K562 (cell line): ENCODE measurements at regions not wholly inside any gene's neighbourhood (a gene's known extent, or its start where the extent isn't known, plus 50 kb on each side); places are given as distances from the start of the nearest gene placed in this dataset.

ENCODE experiments used
- ATAC-seq: fragments of 200-7000 bp; cut with Tn5 transposase; 3 replicates; pipeline ENCODE4 v1.9.1; 2020; ENCODE audit warnings: moderate library complexity
- BruUV-seq: library from RNA; stranded (reverse); fragments of 400-500 nt; replicated peaks from 2 replicates; lab custom pipeline; 2021; lab: Mats Ljungman, UMichigan
- CTCF ChIA-PET: fragments of 300-600 bp; formaldehyde crosslinking; extraction: SDS; loops from one replicate; lab custom pipeline; 2021; ENCODE audit warnings: low intra/inter-chr PET ratio; lab: Yijun Ruan, JAX
- POLR2A ChIA-PET: fragments of 300-600, 350-650 bp; sonication (Branson Sonifier 250); formaldehyde crosslinking; extraction: SDS; loops from one replicate; lab custom pipeline; 2021; ENCODE audit warnings: antibody characterized with exemption, inconsistent platforms; lab: Yijun Ruan, JAX
- DNase-seq, 4 experiments: peaks; one replicate each; pipeline versions ENCODE4 v3.0.0 to v3.0.0-alpha.2; 2011 to 2018; ENCODE audit warnings: low spot score in 3 of 4, mixed read lengths in 3 of 4; ENCODE audit errors: extremely low read depth in 1 of 4
- FAIRE-seq: peaks from 2 replicates; lab custom pipeline; 2011; peaks lifted over from hg19 to GRCh38; lab: Jason Lieb, UNC
- H2AFZ ChIP-seq: 2 replicates; pipeline ENCODE4 v1.6.0; 2011; ENCODE audit warnings: low read depth, low read length, control low read depth, inconsistent platforms
- H3K27ac ChIP-seq: fragments of 200-600 bp; 3 replicates; pipeline ENCODE4 v1.8.0; 2011; ENCODE audit warnings: low read depth, mild to moderate bottlenecking, control low read depth, inconsistent platforms, low read length, moderate library complexity, mixed read lengths; ENCODE audit errors: extremely low read depth
- H3K27me3 ChIP-seq, 2 experiments: fragments of 300-600 bp in 1 of 2; 2 replicates in 1 of 2; 3 replicates in 1 of 2; pipeline versions ENCODE4 v1.6.0 to v1.8.0; 2011; ENCODE audit warnings: inconsistent platforms in 2 of 2, low read length in 2 of 2, mild to moderate bottlenecking in 1 of 2, mixed read lengths in 1 of 2, moderate library complexity in 1 of 2; ENCODE audit not compliant: control insufficient read depth in 2 of 2, insufficient read depth in 2 of 2
- H3K36me3 ChIP-seq: fragments of 300-600 bp; 3 replicates; pipeline ENCODE4 v1.8.0; 2011; ENCODE audit warnings: mild to moderate bottlenecking, low read length, inconsistent platforms; ENCODE audit not compliant: control insufficient read depth, insufficient read depth
- H3K4me1 ChIP-seq, 2 experiments: fragments of 200-600 bp in 1 of 2; replicated peaks in 1 of 2; 2 replicates in 1 of 2; 3 replicates in 1 of 2; pipeline versions ENCODE4 v1.5.1 to v1.8.0; 2011; ENCODE audit warnings: inconsistent platforms in 2 of 2, low read length in 2 of 2, mild to moderate bottlenecking in 1 of 2, mixed read lengths in 1 of 2, moderate library complexity in 1 of 2; ENCODE audit not compliant: control insufficient read depth in 2 of 2, insufficient read depth in 2 of 2
- H3K4me2 ChIP-seq: 2 replicates; pipeline ENCODE4 v1.6.1; 2011; ENCODE audit warnings: low read length, control low read depth, inconsistent platforms, mixed read lengths; ENCODE audit not compliant: insufficient read depth
- H3K4me3 ChIP-seq: fragments of 200-600 bp; sonication (generic), shearing (Covaris generic); 2 replicates; pipeline ENCODE4 v1.5.1; 2016; ENCODE audit warnings: control low read depth, inconsistent platforms
- H3K79me2 ChIP-seq: fragments of 200-600 bp; 3 replicates; pipeline ENCODE4 v1.8.0; 2011; ENCODE audit warnings: low read length, inconsistent platforms; ENCODE audit not compliant: control insufficient read depth, insufficient read depth
- H3K9ac ChIP-seq, 2 experiments: 2 replicates each; pipeline versions ENCODE4 v1.6.0 to v1.6.1; 2011; ENCODE audit warnings: low read depth in 2 of 2, low read length in 2 of 2, control low read depth in 1 of 2, inconsistent platforms in 1 of 2, mild to moderate bottlenecking in 1 of 2, mixed read lengths in 1 of 2; ENCODE audit not compliant: insufficient read depth in 1 of 2
- H3K9me1 ChIP-seq: one replicate; pipeline ENCODE4 v1.6.0; 2011; ENCODE audit warnings: inconsistent platforms, mild to moderate bottlenecking, low read length, moderate library complexity; ENCODE audit not compliant: control insufficient read depth, insufficient read depth
- H3K9me3 ChIP-seq: replicated peaks from 2 replicates; pipeline ENCODE4 v1.5.1; 2011; ENCODE audit warnings: low read depth, low read length, inconsistent platforms; ENCODE audit not compliant: control insufficient read depth, insufficient read depth
- H4K20me1 ChIP-seq: replicated peaks from 2 replicates; pipeline ENCODE4 v1.6.1; 2011; ENCODE audit warnings: low read length, inconsistent platforms, mixed read lengths; ENCODE audit not compliant: control insufficient read depth, insufficient read depth
- CBFA2T2 ChIP-seq: fragments of 450-650 bp; conservative IDR thresholded peaks from 2 replicates; pipeline ENCODE4 v1.6.1; 2017; ENCODE audit warnings: mild to moderate bottlenecking
- CEBPB ChIP-seq: fragments of 450-650 bp; IDR thresholded peaks from 2 replicates; pipeline ENCODE4 v1.6.1; 2016; ENCODE audit warnings: missing genetic modification characterization, missing compliant biosample characterization
- EP300 ChIP-seq: IDR thresholded peaks from 2 replicates; pipeline ENCODE4 v1.6.1; 2012; ENCODE audit warnings: low read length, improper control_type of control experiment
- FOXM1 ChIP-seq, 2 experiments: fragments of 450-650 bp in 1 of 2; sonication (generic) in 1 of 2; formaldehyde crosslinking in 1 of 2; IDR thresholded peaks; 2 replicates each; pipeline versions ENCODE4 v1.6.1 to v1.9.0; 2017 to 2022; ENCODE audit warnings: low read depth in 2 of 2, mild to moderate bottlenecking in 2 of 2, missing genetic modification reagents in 1 of 2, moderate library complexity in 1 of 2
- HLTF ChIP-seq: fragments of 450-650 bp; IDR thresholded peaks from 2 replicates; pipeline ENCODE4 v1.6.1; 2016
- KAT2B ChIP-seq: IDR thresholded peaks from one replicate; pipeline ENCODE4 v1.6.1; 2012; ENCODE audit warnings: low read depth, mild to moderate bottlenecking, control low read depth, inconsistent platforms, low read length, moderate library complexity
- MEIS2 ChIP-seq: fragments of 450-650 bp; IDR thresholded peaks from 2 replicates; pipeline ENCODE4 v1.6.1; 2014; ENCODE audit warnings: mild to moderate bottlenecking; ENCODE audit not compliant: partially characterized antibody
- NCOR1 ChIP-seq: fragments of 450-650 bp; IDR thresholded peaks from 2 replicates; pipeline ENCODE4 v1.6.1; 2016; ENCODE audit warnings: mild to moderate bottlenecking, moderate library complexity
- NR2C2 ChIP-seq, 2 experiments: fragments of 200-800 bp in 1 of 2; sonication (Bioruptor generic) in 1 of 2; sonication (generic) in 1 of 2; formaldehyde crosslinking in 1 of 2; IDR thresholded peaks; 2 replicates each; pipeline versions ENCODE4 v1.6.1 to v1.8.0; 2016 to 2022; ENCODE audit warnings: mild to moderate bottlenecking in 1 of 2, missing compliant biosample characterization in 1 of 2, missing genetic modification characterization in 1 of 2, missing genetic modification reagents in 1 of 2
- RBM39 ChIP-seq: fragments of 200-400 bp; formaldehyde crosslinking; optimal IDR thresholded peaks from 2 replicates; pipeline ENCODE3; 2018; ENCODE audit warnings: low read depth, low read length
- SAFB2 ChIP-seq: fragments of 200-400 bp; formaldehyde crosslinking; IDR thresholded peaks from 2 replicates; pipeline ENCODE4 v1.6.1; 2018; ENCODE audit warnings: borderline replicate concordance, low read length, low read depth, moderate library complexity; ENCODE audit not compliant: severe bottlenecking
- TAL1 ChIP-seq: fragments of 450-650 bp; IDR thresholded peaks from 2 replicates; pipeline ENCODE4 v1.6.1; 2016; ENCODE audit warnings: mild to moderate bottlenecking
- WGBS: fragments of 100-300 bp; shearing (Covaris generic); methylation state at CpG from one replicate; pipeline ENCODE4 v1.1.6; 2016; ENCODE audit warnings: low coverage, mixed read lengths; ENCODE audit not compliant: insufficient coverage; ENCODE audit errors: missing lambda C conversion rate; 5-methylcytosine and 5-hydroxymethylcytosine counted together
- in situ Hi-C: fragments of 300-500 bp; cut with MboI; formaldehyde crosslinking; loops from 4 replicates; pipeline ENCODE4 v1.15.0; 2018; ENCODE audit warnings: inconsistent platforms, mixed read lengths
- intact Hi-C: fragments of 100-400 bp; cut with micrococcal nuclease; formaldehyde crosslinking; loops from 2 replicates; pipeline ENCODE4 v1.14.2; 2022
- TF ChIP-seq, protein P1 (sequence below): fragments of 450-650 bp; IDR thresholded peaks from 2 replicates; pipeline ENCODE4 v1.6.1; 2016
- TF ChIP-seq, protein P2 (sequence below): sonication (generic); formaldehyde crosslinking; IDR thresholded peaks from 2 replicates; pipeline ENCODE4 v1.8.1; 2022; ENCODE audit warnings: missing genetic modification reagents

GRCh38 chr2:64910972-64911433, 78.2 kb upstream of the SLC1A4 start (continued):
- TF ChIP-seq, protein P1, sequence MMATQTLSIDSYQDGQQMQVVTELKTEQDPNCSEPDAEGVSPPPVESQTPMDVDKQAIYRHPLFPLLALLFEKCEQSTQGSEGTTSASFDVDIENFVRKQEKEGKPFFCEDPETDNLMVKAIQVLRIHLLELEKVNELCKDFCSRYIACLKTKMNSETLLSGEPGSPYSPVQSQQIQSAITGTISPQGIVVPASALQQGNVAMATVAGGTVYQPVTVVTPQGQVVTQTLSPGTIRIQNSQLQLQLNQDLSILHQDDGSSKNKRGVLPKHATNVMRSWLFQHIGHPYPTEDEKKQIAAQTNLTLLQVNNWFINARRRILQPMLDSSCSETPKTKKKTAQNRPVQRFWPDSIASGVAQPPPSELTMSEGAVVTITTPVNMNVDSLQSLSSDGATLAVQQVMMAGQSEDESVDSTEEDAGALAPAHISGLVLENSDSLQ: peak; percentile 68
- TF ChIP-seq NCOR1: peak; percentile 48; the same call in 1 of the 2 replicates
- peak; percentile 43; the same call in 1 of the 2 replicates for TF ChIP-seq TAL1
- TF ChIP-seq MEIS2: peak; percentile 60
- no peak for TF ChIP-seq NR2C2 (CRISPR knock-in tag; IDR thresholded peaks at IDR 0.05)
- peak; percentile 33; the same call in 1 of the 2 replicates for TF ChIP-seq NR2C2 (tag; IDR thresholded peaks at IDR 0.05)
- no peak for TF ChIP-seq KAT2B
- TF ChIP-seq CBFA2T2: peak; percentile 29; the same call in 1 of the 2 replicates
- TF ChIP-seq, protein P2, sequence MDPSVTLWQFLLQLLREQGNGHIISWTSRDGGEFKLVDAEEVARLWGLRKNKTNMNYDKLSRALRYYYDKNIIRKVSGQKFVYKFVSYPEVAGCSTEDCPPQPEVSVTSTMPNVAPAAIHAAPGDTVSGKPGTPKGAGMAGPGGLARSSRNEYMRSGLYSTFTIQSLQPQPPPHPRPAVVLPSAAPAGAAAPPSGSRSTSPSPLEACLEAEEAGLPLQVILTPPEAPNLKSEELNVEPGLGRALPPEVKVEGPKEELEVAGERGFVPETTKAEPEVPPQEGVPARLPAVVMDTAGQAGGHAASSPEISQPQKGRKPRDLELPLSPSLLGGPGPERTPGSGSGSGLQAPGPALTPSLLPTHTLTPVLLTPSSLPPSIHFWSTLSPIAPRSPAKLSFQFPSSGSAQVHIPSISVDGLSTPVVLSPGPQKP: no peak

DNA sequence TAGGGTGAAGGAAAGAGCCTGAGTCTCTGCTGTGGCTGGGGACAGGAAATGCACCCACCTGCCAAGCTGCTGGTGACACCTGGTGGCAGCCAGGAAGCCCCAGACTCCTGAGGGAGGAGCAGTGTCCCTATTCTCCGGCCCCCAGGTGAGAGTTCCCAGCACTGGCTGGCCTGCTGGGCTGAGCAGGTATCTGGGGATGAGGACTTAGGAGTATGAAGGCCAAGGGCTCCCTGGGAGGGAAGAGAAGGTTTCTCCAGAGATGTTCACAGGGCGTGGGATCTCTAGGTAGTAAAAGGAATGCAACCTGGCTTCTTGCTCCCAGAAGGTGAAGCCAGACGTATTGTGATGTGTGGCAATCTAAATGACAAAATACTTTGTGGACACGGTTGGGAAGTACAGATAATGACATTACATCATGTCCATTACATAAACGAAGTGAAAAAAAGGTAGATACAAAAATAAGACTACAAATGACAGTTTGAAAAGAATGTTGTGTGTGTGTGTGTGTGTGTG, 75.8 kb upstream of the SLC1A4 start:
- ChIA-PET POLR2A (interaction anchor here (0.6 kb wide), 1 partner anchor 120 kb away, joined by 3 read pairs; no protein-coding TSS in a partner anchor), CTCF (interaction anchor here (0.6 kb wide), 1 partner anchor 239 kb away, joined by 3 read pairs; no protein-coding TSS in a partner anchor)
- WGBS: 14% methylated on average over 5 of the region's 5 CpGs
- BruUV-seq: no TSS peak
- Histone ChIP-seq H3K4me3 (no peak overlapping the region), H4K20me1 (no peaks in the 10 kb centered on the region), H3K4me1 (peaks cover 6 to 26% of the 10 kb centered on the region in 2 experiments; a peak in 3 of 5 replicates), H3K9me1 (no peaks in the 10 kb centered on the region), H3K4me2 (no peak overlapping the region), H3K36me3 (no peaks in the 10 kb centered on the region), H3K27ac (no peak overlapping the region), H3K27me3 (peaks cover 0 to 3% of the 10 kb centered on the region in 2 experiments; a peak in 1 of 5 replicates), H3K9ac (no peak overlapping the region), H3K79me2 (no peaks in the 10 kb centered on the region), H2AFZ (no peak overlapping the region), H3K9me3 (no peaks in the 10 kb centered on the region)
- DNase-seq: peak; percentile 31 to 43 (median 34)
- intact Hi-C loops: no loop called here
- in situ Hi-C loops: loop anchor here (10.0 to 25.0 kb wide), 2 partner anchors 249 to 661 kb away; no protein-coding TSS in a partner anchor
- peak; percentile 80 for ATAC-seq
- no peak for FAIRE-seq
- TF ChIP-seq EP300: no peak
- TF ChIP-seq FOXM1 (IDR thresholded peaks at IDR 0.05; ENCODE audit: low read depth): no peak
- TF ChIP-seq FOXM1 (CRISPR knock-in tag; IDR thresholded peaks at IDR 0.05; ENCODE audit: low read depth): no peak
- TF ChIP-seq CEBPB (tag): peak; percentile 55
- TF ChIP-seq RBM39: no peak
- TF ChIP-seq, protein P1: no peak
- no peak for TF ChIP-seq SAFB2
- TF ChIP-seq HLTF: no peak
